AG09319 (cell line): ENCODE measurements at regions not wholly inside any gene's neighbourhood (a gene's known extent, or its start where the extent isn't known, plus 50 kb on each side); places are given as distances from the start of the nearest gene placed in this dataset.

Experiments
- DNase-seq: peaks from one replicate; pipeline ENCODE4 v3.0.0-alpha.2; 2010; ENCODE audit warnings: low read depth; ENCODE audit errors: extremely low read depth
- CTCF ChIP-seq: IDR thresholded peaks from 2 replicates; pipeline ENCODE4 v1.5.1; 2011; ENCODE audit warnings: low read depth, mild to moderate bottlenecking, inconsistent platforms, low read length, moderate library complexity

GRCh38 chr1:72498371-72498770 lies 216.0 kb upstream of the NEGR1 start:
- no peak for DNase-seq

GRCh38 chr1:72489801-72490200 lies 207.5 kb upstream of the NEGR1 start:
- no peak for DNase-seq
- TF ChIP-seq CTCF = no peak

More at GRCh38 chr1:72498371-72498770, 216.0 kb upstream of the NEGR1 start:
- no peak for TF ChIP-seq CTCF

- peak; percentile 4 for DNase-seq
- TF ChIP-seq CTCF = no peak
These were observed 203.5 kb upstream of the NEGR1 start for GRCh38 chr1:72485801-72486200.

- no peak for DNase-seq
- no peak for TF ChIP-seq CTCF
These were observed 201.6 kb upstream of the NEGR1 start for GRCh38 chr1:72483846-72484357.

- TF ChIP-seq CTCF = no peak
These were observed 200.5 kb upstream of the NEGR1 start for GRCh38 chr1:72482736-72483413.

GRCh38 chr1:72481420-72481970 lies 199.2 kb upstream of the NEGR1 start:
- DNase-seq = no peak
- TF ChIP-seq CTCF = no peak

More at GRCh38 chr1:72482736-72483413, 200.5 kb upstream of the NEGR1 start:
- DNase-seq = no peak

GRCh38 chr1:72466376-72466775 lies 184.0 kb upstream of the NEGR1 start:
- no peak for TF ChIP-seq CTCF
- DNase-seq = no peak
